ENCODE measurements at regions not wholly inside any gene's neighbourhood (a gene's known extent, or its start where the extent isn't known, plus 50 kb on each side); places are given as distances from the start of the nearest gene placed in this dataset.

DNA sequence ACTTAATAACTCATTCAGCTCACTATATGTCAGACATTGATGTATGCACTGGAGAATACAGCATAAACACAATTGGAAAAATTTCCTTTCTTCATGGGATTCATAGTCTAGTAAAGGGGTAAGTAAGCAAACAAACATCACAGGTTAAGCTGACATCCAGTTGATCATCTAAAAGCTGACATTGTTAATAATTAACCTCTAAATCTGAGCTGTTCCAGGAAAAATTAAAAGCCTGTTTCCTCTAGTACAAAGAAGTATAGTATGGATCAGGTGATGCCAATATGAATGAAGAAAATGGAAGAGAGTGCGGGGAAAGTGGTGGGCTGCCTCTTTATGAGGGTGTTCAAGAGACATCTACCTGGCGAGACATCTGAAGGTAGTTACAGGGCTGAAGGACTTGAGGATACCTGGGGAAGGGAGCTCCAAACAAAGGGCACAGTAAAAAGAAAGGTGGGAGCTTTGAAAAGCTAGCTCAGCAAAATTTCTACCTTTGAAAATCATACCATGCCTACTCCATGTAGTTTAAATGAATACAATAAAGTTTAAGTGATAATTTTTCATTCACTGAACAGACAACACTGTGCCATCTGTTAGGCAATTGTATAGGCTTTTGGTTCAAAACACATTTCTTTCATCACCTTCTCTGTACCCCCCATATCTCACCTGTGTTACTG is 619.3 kb downstream of the TRIB2 start:
- no peak for TF ChIP-seq EZH2 (IDR thresholded peaks at IDR 0.05; ENCODE audit: borderline replicate concordance, control insufficient read depth, low read depth, low read length)
- no peak for TF ChIP-seq LARP7 (IDR thresholded peaks at IDR 0.05)
- TF ChIP-seq BMI1 (IDR thresholded peaks at IDR 0.05; ENCODE audit: borderline replicate concordance), result no peak
- no peak for TF ChIP-seq IKZF2 (IDR thresholded peaks at IDR 0.05)
- TF ChIP-seq ZZZ3 (IDR thresholded peaks at IDR 0.05; ENCODE audit: control insufficient read depth, insufficient read length, low read depth), result no peak
- TF ChIP-seq, protein P1, sequence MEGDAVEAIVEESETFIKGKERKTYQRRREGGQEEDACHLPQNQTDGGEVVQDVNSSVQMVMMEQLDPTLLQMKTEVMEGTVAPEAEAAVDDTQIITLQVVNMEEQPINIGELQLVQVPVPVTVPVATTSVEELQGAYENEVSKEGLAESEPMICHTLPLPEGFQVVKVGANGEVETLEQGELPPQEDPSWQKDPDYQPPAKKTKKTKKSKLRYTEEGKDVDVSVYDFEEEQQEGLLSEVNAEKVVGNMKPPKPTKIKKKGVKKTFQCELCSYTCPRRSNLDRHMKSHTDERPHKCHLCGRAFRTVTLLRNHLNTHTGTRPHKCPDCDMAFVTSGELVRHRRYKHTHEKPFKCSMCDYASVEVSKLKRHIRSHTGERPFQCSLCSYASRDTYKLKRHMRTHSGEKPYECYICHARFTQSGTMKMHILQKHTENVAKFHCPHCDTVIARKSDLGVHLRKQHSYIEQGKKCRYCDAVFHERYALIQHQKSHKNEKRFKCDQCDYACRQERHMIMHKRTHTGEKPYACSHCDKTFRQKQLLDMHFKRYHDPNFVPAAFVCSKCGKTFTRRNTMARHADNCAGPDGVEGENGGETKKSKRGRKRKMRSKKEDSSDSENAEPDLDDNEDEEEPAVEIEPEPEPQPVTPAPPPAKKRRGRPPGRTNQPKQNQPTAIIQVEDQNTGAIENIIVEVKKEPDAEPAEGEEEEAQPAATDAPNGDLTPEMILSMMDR (IDR thresholded peaks at IDR 0.05 in 2 of 3, conservative IDR thresholded peaks at IDR 0.05 in 1 of 3; ENCODE audit: control insufficient read depth in 2 of 3, extremely low read depth in 1 of 3, insufficient read depth in 1 of 3, low read depth in 3 of 3, low read length in 3 of 3), result no peak
- TF ChIP-seq, protein P2, sequence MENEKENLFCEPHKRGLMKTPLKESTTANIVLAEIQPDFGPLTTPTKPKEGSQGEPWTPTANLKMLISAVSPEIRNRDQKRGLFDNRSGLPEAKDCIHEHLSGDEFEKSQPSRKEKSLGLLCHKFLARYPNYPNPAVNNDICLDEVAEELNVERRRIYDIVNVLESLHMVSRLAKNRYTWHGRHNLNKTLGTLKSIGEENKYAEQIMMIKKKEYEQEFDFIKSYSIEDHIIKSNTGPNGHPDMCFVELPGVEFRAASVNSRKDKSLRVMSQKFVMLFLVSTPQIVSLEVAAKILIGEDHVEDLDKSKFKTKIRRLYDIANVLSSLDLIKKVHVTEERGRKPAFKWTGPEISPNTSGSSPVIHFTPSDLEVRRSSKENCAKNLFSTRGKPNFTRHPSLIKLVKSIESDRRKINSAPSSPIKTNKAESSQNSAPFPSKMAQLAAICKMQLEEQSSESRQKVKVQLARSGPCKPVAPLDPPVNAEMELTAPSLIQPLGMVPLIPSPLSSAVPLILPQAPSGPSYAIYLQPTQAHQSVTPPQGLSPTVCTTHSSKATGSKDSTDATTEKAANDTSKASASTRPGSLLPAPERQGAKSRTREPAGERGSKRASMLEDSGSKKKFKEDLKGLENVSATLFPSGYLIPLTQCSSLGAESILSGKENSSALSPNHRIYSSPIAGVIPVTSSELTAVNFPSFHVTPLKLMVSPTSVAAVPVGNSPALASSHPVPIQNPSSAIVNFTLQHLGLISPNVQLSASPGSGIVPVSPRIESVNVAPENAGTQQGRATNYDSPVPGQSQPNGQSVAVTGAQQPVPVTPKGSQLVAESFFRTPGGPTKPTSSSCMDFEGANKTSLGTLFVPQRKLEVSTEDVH (IDR thresholded peaks at IDR 0.05; ENCODE audit: low read depth, partially characterized antibody), result no peak
- TF ChIP-seq EP300 (IDR thresholded peaks at IDR 0.05; ENCODE audit: borderline replicate concordance in 1 of 2, control insufficient read depth in 1 of 2, low read depth in 2 of 2, low read length in 2 of 2), result no peak
